ENCODE measurements at regions not wholly inside any gene's neighbourhood (a gene's known extent, or its start where the extent isn't known, plus 50 kb on each side); places are given as distances from the start of the nearest gene placed in this dataset.

- no peak for TF ChIP-seq POLR2A (IDR thresholded peaks at IDR 0.05)
- no peak for TF ChIP-seq CTCF (IDR thresholded peaks at IDR 0.05)
Measured at GRCh38 chr1:4220362-4220761, 320.3 kb upstream of the C1orf174 start.
